ENCODE measurements at regions not wholly inside any gene's neighbourhood (a gene's known extent, or its start where the extent isn't known, plus 50 kb on each side); places are given as distances from the start of the nearest gene placed in this dataset.

GRCh38 chr5:74543162-74543995, 97.1 kb downstream of the ENC1 start:
- no peak for TF ChIP-seq CTCF (IDR thresholded peaks at IDR 0.05; ENCODE audit: low read depth, low read length)
- peak overlapping the region; percentile 19 for H3K4me3 ChIP-seq (ENCODE audit: low read depth, low read length)

DNA sequence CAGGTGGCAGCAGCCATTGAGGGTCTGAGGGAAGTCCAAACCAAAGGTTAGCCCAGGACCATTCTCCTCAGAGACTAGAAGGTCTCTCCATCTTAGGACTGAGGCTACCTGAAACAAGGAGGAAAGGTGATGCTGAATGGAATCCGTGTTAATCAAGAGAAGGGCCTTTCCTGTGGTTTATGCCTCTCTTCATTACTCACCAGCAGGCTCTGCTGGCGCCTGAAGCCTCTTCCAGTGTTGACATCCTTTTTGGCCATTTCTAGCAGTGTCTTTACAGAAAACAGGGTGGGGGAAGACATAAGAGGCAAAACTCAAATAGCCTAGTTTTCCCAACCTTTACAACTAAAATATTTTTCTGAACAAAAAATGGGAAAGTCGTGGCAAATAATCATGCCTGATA, 98.0 kb downstream of the ENC1 start:
- H3K4me3 ChIP-seq (ENCODE audit: low read depth, low read length) = no peak overlapping the region
- TF ChIP-seq CTCF (IDR thresholded peaks at IDR 0.05; ENCODE audit: low read depth, low read length) = no peak

DNA sequence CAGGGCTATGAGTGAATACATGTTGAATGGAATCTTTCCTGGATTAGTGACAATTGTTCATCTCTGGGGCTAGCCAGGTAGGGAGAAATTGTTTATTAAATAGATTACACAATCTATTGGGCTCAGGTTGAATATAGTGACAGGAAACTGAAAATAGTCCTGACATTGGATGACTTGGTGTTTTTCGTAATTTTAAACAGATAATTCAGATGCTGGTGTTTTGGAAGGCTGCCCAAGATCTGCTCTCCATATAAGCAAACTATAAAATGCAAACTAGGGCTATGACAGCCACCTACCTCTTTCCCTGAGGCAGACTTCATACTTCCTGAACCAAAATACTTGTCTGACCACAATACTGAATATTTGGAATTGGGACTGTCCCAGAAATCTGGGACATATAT, 99.1 kb downstream of the ENC1 start:
- TF ChIP-seq CTCF (IDR thresholded peaks at IDR 0.05; ENCODE audit: low read depth, low read length) = no peak
- no peak overlapping the region for H3K4me3 ChIP-seq (ENCODE audit: low read depth, low read length)

DNA sequence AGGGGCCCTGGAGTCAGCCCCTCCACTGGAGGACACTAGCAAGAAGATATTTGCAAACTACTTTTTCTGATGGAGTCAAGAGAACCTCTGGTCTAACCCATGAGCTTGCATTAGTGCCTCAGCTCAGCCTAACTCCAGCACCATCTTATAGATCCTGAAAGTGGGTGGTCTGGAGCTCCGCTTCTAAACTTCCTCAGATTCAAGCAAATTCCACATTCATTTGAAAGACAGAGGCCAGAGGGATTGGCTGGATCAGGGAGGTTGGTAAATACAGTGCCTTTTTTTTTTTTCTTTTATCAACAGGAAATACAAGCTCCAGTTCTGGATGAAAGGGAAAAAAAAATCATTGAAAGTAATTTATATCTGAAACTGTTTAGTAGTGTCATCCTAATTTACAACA, 99.9 kb downstream of the ENC1 start:
- H3K4me3 ChIP-seq (ENCODE audit: low read depth, low read length) = no peak overlapping the region
- no peak for TF ChIP-seq CTCF (IDR thresholded peaks at IDR 0.05; ENCODE audit: low read depth, low read length)

GRCh38 chr5:74539986-74540385, 100.5 kb downstream of the ENC1 start:
- no peak for TF ChIP-seq CTCF (IDR thresholded peaks at IDR 0.05; ENCODE audit: low read depth, low read length)
- H3K4me3 ChIP-seq (ENCODE audit: low read depth, low read length) = no peak overlapping the region

- H3K4me3 ChIP-seq (ENCODE audit: low read depth, low read length) = no peak overlapping the region
- TF ChIP-seq CTCF (IDR thresholded peaks at IDR 0.05; ENCODE audit: low read depth, low read length) = no peak
These were observed 102.3 kb downstream of the ENC1 start for GRCh38 chr5:74538206-74538661.

- H3K4me3 ChIP-seq (ENCODE audit: low read depth, low read length) = no peak overlapping the region
These were observed 103.9 kb downstream of the ENC1 start for GRCh38 chr5:74536658-74537057.

More at GRCh38 chr5:74536658-74537057, 103.9 kb downstream of the ENC1 start:
- no peak for TF ChIP-seq CTCF (IDR thresholded peaks at IDR 0.05; ENCODE audit: low read depth, low read length)

All from WI38 (cell line).